Panc1 (cell line): ENCODE measurements at regions not wholly inside any gene's neighbourhood (a gene's known extent, or its start where the extent isn't known, plus 50 kb on each side); places are given as distances from the start of the nearest gene placed in this dataset.
A peak's percentile ranks its signal among the peaks of the same experiment; 100 is the strongest.

Source experiments
- ATAC-seq: fragments of 200-7000 bp; cut with Tn5 transposase; 2 replicates; pipeline ENCODE4 v1.9.1; 2020; ENCODE audit warnings: mild to moderate bottlenecking, moderate library complexity
- BruUV-seq: library from RNA; stranded (reverse); fragments of 400-500 nt; replicated peaks from 2 replicates; lab custom pipeline; 2021; lab: Mats Ljungman, UMichigan
- CTCF ChIA-PET: fragments of 300-600 bp; sonication (Branson Sonifier 250); formaldehyde crosslinking; loops from one replicate; lab custom pipeline; 2022; ENCODE audit warnings: antibody characterized with exemption; lab: Charles Lee
- POLR2A ChIA-PET: fragments of 300-600 bp; sonication (Branson Sonifier 250); formaldehyde crosslinking; loops from one replicate; lab custom pipeline; 2022; ENCODE audit warnings: antibody characterized with exemption; lab: Charles Lee
- DNase-seq: peaks from one replicate; pipeline ENCODE4 v3.0.0-alpha.2; 2010; ENCODE audit warnings: low read depth, low spot score
- H3K27ac ChIP-seq: 2 replicates; pipeline ENCODE4 v1.5.1; 2011; ENCODE audit warnings: mild to moderate bottlenecking, low read length, inconsistent platforms
- H3K27me3 ChIP-seq: fragments of 200-500 bp; sonication (Bioruptor generic); 2 replicates; pipeline ENCODE4 v1.6.0; 2014; ENCODE audit warnings: low read length, inconsistent platforms; ENCODE audit not compliant: control insufficient read depth, insufficient read depth
- H3K36me3 ChIP-seq: fragments of 200-500 bp; sonication (Bioruptor generic); 2 replicates; pipeline ENCODE4 v1.5.1; 2014; ENCODE audit warnings: inconsistent platforms, mild to moderate bottlenecking, low read length, moderate library complexity; ENCODE audit not compliant: control insufficient read depth, insufficient read depth
- H3K4me1 ChIP-seq: 2 replicates; pipeline ENCODE4 v1.5.1; 2011; ENCODE audit warnings: inconsistent platforms, mild to moderate bottlenecking, low read length, moderate library complexity; ENCODE audit not compliant: control insufficient read depth, insufficient read depth
- H3K4me3 ChIP-seq, 2 experiments: 2 replicates each; pipeline ENCODE4 v1.5.1; 2011 to 2012; ENCODE audit warnings: low read depth in 2 of 2, low read length in 2 of 2, mild to moderate bottlenecking in 2 of 2, inconsistent platforms in 1 of 2, moderate library complexity in 1 of 2
- H3K9me3 ChIP-seq: fragments of 200-500 bp; sonication (Bioruptor generic); 2 replicates; pipeline ENCODE4 v1.5.1; 2014; ENCODE audit warnings: low read depth, mild to moderate bottlenecking, inconsistent platforms, low read length, moderate library complexity; ENCODE audit not compliant: control insufficient read depth, insufficient read depth
- CTCF ChIP-seq: fragments of 450-650 bp; IDR thresholded peaks from 2 replicates; pipeline ENCODE4 v1.5.1; 2017; ENCODE audit warnings: mild to moderate bottlenecking
- POLR2AphosphoS5 ChIP-seq: IDR thresholded peaks from 2 replicates; pipeline ENCODE4 v1.6.1; 2012; ENCODE audit warnings: mild to moderate bottlenecking, low read depth, low read length, moderate library complexity
- REST ChIP-seq, 2 experiments: IDR thresholded peaks; 2 replicates each; pipeline ENCODE4 v1.6.1; 2011 to 2012; ENCODE audit warnings: low read depth in 2 of 2, control low read depth in 1 of 2, low read length in 1 of 2, mild to moderate bottlenecking in 1 of 2, moderate library complexity in 1 of 2; ENCODE audit not compliant: insufficient read depth in 1 of 2
- SIN3A ChIP-seq: IDR thresholded peaks from 2 replicates; pipeline ENCODE4 v1.6.1; 2012; ENCODE audit warnings: low read depth, mild to moderate bottlenecking, low read length, moderate library complexity, borderline replicate concordance; ENCODE audit not compliant: insufficient read depth
- TCF7L2 ChIP-seq: IDR thresholded peaks from 2 replicates; pipeline ENCODE4 v1.6.1; 2011; ENCODE audit warnings: mild to moderate bottlenecking, low read depth, low read length, inconsistent platforms
- in situ Hi-C: cut with HindIII; loops from 2 replicates; pipeline ENCODE4 v1.10.0; 2016; ENCODE audit warnings: low sequenced_read_pairs, low pct_unique_long_range_greater_than_20kb
- intact Hi-C: fragments of 100-400 bp; cut with micrococcal nuclease; formaldehyde crosslinking; loops from one replicate; pipeline ENCODE4 v1.10.0; 2022; ENCODE audit not compliant: unreplicated experiment

- CTCF ChIA-PET, result no interaction called here
- Histone ChIP-seq H3K4me3 (peak overlapping the region in 1 of 2 experiments; percentile 7; a peak in 1 of 4 replicates), H3K36me3 (no peaks in the 10 kb centered on the region), H3K9me3 (no peaks in the 10 kb centered on the region), H3K27me3 (no peaks in the 10 kb centered on the region), H3K4me1 (no peaks in the 10 kb centered on the region), H3K27ac (no peak overlapping the region)
- POLR2A ChIA-PET, result no interaction called here
- DNase-seq (no peak), ATAC-seq (no peak)
- TF ChIP-seq POLR2AphosphoS5 (no peak), TCF7L2 (no peak), REST (IDR thresholded peaks at IDR 0.05; ENCODE audit: insufficient read depth in 1 of 2, low read depth in 2 of 2, low read length in 1 of 2) (no peak), SIN3A (no peak), CTCF (no peak)
- in situ Hi-C loops, result no loop called here
- BruUV-seq, result no TSS peak
- intact Hi-C loops, result no loop called here
Measured at GRCh38 chr5:83844449-83845068, 123.9 kb upstream of the HAPLN1 start.

GRCh38 chr5:83839788-83840187 is 119.1 kb upstream of the HAPLN1 start:
- TF ChIP-seq SIN3A (no peak), CTCF (no peak), REST (IDR thresholded peaks at IDR 0.05; ENCODE audit: insufficient read depth in 1 of 2, low read depth in 2 of 2, low read length in 1 of 2) (no peak), TCF7L2 (no peak), POLR2AphosphoS5 (no peak)
- in situ Hi-C loops, result no loop called here
- no peaks in the 10 kb centered on the region for H3K9me3 ChIP-seq

More at GRCh38 chr5:83839788-83840187, 119.1 kb upstream of the HAPLN1 start:
- Histone ChIP-seq H3K27me3 (no peaks in the 10 kb centered on the region), H3K36me3 (no peaks in the 10 kb centered on the region), H3K4me3 (no peak overlapping the region), H3K4me1 (no peaks in the 10 kb centered on the region), H3K27ac (no peak overlapping the region)
- BruUV-seq, result no TSS peak
- CTCF ChIA-PET, result no interaction called here
- intact Hi-C loops, result no loop called here
- POLR2A ChIA-PET, result no interaction called here
- DNase-seq (no peak), ATAC-seq (no peak)
